HEK293 (cell line): ENCODE measurements at regions not wholly inside any gene's neighbourhood (a gene's known extent, or its start where the extent isn't known, plus 50 kb on each side); places are given as distances from the start of the nearest gene placed in this dataset.

Experiments
- CTCF ChIA-PET: fragments of 350-600 bp; formaldehyde crosslinking; extraction: SDS; loops from one replicate; lab custom pipeline; 2021; ENCODE audit warnings: antibody characterized with exemption; lab: Yijun Ruan, JAX
- POLR2A ChIA-PET: fragments of 300-600 bp; formaldehyde crosslinking; extraction: SDS; loops from one replicate; lab custom pipeline; 2020; ENCODE audit warnings: antibody characterized with exemption, inconsistent platforms; lab: Yijun Ruan, JAX
- H3K27ac ChIP-seq: fragments of 200-500 bp; sonication (Bioruptor generic); 2 replicates; pipeline ENCODE4 v1.5.1; 2014; ENCODE audit warnings: low read depth, low read length, control low read depth, inconsistent platforms; ENCODE audit errors: extremely low read depth
- H3K36me3 ChIP-seq, 2 experiments: fragments of 200-500 bp in 1 of 2; sonication (Bioruptor generic) in 1 of 2; 1 replicate in 1 of 2; 2 replicates in 1 of 2; pipeline ENCODE4 v1.5.1; 2014 to 2017; ENCODE audit warnings: inconsistent platforms in 2 of 2, low read length in 2 of 2; ENCODE audit not compliant: control insufficient read depth in 2 of 2, insufficient read depth in 1 of 2
- H3K4me1 ChIP-seq: fragments of 200-500 bp; sonication (Bioruptor generic); 2 replicates; pipeline ENCODE4 v1.5.1; 2014; ENCODE audit warnings: mild to moderate bottlenecking, low read length, inconsistent platforms; ENCODE audit not compliant: control insufficient read depth, insufficient read depth
- H3K4me3 ChIP-seq: 2 replicates; pipeline ENCODE4 v1.5.1; 2011; ENCODE audit warnings: low read depth, mild to moderate bottlenecking, control low read depth, low read length, moderate library complexity
- H3K9me3 ChIP-seq: fragments of 200-500 bp; sonication (Bioruptor generic); 2 replicates; pipeline ENCODE4 v1.5.1; 2014; ENCODE audit warnings: low read depth, low read length, inconsistent platforms; ENCODE audit not compliant: control insufficient read depth, insufficient read depth
- CTCF ChIP-seq: fragments of 450-650 bp; formaldehyde crosslinking; IDR thresholded peaks from 2 replicates; pipeline ENCODE4 v1.5.1; 2016; ENCODE audit warnings: missing biosample characterization, missing genetic modification characterization
- EGR2 ChIP-seq: fragments of 450-650 bp; formaldehyde crosslinking; IDR thresholded peaks from 2 replicates; pipeline ENCODE4 v1.5.1; 2016; ENCODE audit warnings: low read depth, missing biosample characterization, missing genetic modification characterization
- IKZF3 ChIP-seq: fragments of 450-650 bp; IDR thresholded peaks from 2 replicates; pipeline ENCODE4 v1.5.0; 2018; ENCODE audit warnings: missing biosample characterization, mild to moderate bottlenecking, missing genetic modification characterization, moderate library complexity
- MYNN ChIP-seq: fragments of 450-650 bp; formaldehyde crosslinking; IDR thresholded peaks from 2 replicates; pipeline ENCODE4 v1.5.1; 2016; ENCODE audit warnings: missing biosample characterization, missing genetic modification characterization, borderline replicate concordance
- SETDB1 ChIP-seq: IDR thresholded peaks from one replicate; pipeline ENCODE4 v1.6.1; 2017; ENCODE audit warnings: mild to moderate bottlenecking, low read length, moderate library complexity, mixed read lengths; ENCODE audit not compliant: insufficient read length
- SP3 ChIP-seq: fragments of 450-650 bp; formaldehyde crosslinking; IDR thresholded peaks from 2 replicates; pipeline ENCODE4 v1.5.1; 2016; ENCODE audit warnings: missing biosample characterization, missing genetic modification characterization
- ZBTB6 ChIP-seq: fragments of 450-650 bp; formaldehyde crosslinking; IDR thresholded peaks from 2 replicates; pipeline ENCODE4 v1.5.1; 2017; ENCODE audit warnings: missing biosample characterization, missing genetic modification characterization
- ZFP69B ChIP-seq: fragments of 450-650 bp; formaldehyde crosslinking; IDR thresholded peaks from 2 replicates; pipeline ENCODE4 v1.5.1; 2016; ENCODE audit warnings: missing biosample characterization, missing genetic modification characterization
- ZNF146 ChIP-seq: fragments of 450-650 bp; formaldehyde crosslinking; IDR thresholded peaks from 2 replicates; pipeline ENCODE4 v1.5.1; 2016; ENCODE audit warnings: missing biosample characterization, missing genetic modification characterization
- ZNF221 ChIP-seq: fragments of 450-650 bp; formaldehyde crosslinking; IDR thresholded peaks from 2 replicates; pipeline ENCODE4 v1.5.1; 2017; ENCODE audit warnings: missing biosample characterization, missing genetic modification characterization, borderline replicate concordance
- ZNF24 ChIP-seq: fragments of 450-650 bp; formaldehyde crosslinking; IDR thresholded peaks from 2 replicates; pipeline ENCODE4 v1.5.1; 2016; ENCODE audit warnings: missing biosample characterization, missing genetic modification characterization
- ZNF26 ChIP-seq: fragments of 450-650 bp; formaldehyde crosslinking; IDR thresholded peaks from 2 replicates; pipeline ENCODE4 v1.5.1; 2016; ENCODE audit warnings: missing biosample characterization, missing genetic modification characterization
- ZNF341 ChIP-seq: fragments of 450-650 bp; formaldehyde crosslinking; IDR thresholded peaks from 2 replicates; pipeline ENCODE4; 2016; ENCODE audit warnings: low read depth, missing biosample characterization, missing genetic modification characterization
- ZNF366 ChIP-seq: fragments of 450-650 bp; formaldehyde crosslinking; conservative IDR thresholded peaks from 2 replicates; pipeline ENCODE4 v1.5.1; 2016; ENCODE audit warnings: missing biosample characterization, missing genetic modification characterization
- ZNF37A ChIP-seq: fragments of 450-650 bp; IDR thresholded peaks from 2 replicates; pipeline ENCODE4 v1.5.1; 2018; ENCODE audit warnings: missing biosample characterization, missing genetic modification characterization
- ZNF394 ChIP-seq: fragments of 450-650 bp; formaldehyde crosslinking; IDR thresholded peaks from 2 replicates; pipeline ENCODE4 v1.5.1; 2016; ENCODE audit warnings: missing biosample characterization, missing genetic modification characterization, mild to moderate bottlenecking, moderate library complexity, borderline replicate concordance
- ZNF501 ChIP-seq: fragments of 450-650 bp; formaldehyde crosslinking; IDR thresholded peaks from 2 replicates; pipeline ENCODE4 v1.5.1; 2016; ENCODE audit warnings: missing biosample characterization, missing genetic modification characterization
- ZNF514 ChIP-seq: fragments of 450-650 bp; formaldehyde crosslinking; IDR thresholded peaks from 2 replicates; pipeline ENCODE4 v1.5.1; 2016; ENCODE audit warnings: missing biosample characterization, missing genetic modification characterization
- ZNF549 ChIP-seq: fragments of 450-650 bp; IDR thresholded peaks from 2 replicates; pipeline ENCODE4 v1.5.1; 2018; ENCODE audit warnings: missing biosample characterization, missing genetic modification characterization, mild to moderate bottlenecking, inconsistent platforms, moderate library complexity
- ZNF561 ChIP-seq: fragments of 450-650 bp; IDR thresholded peaks from 2 replicates; pipeline ENCODE4 v1.5.1; 2018; ENCODE audit warnings: missing biosample characterization, missing genetic modification characterization, borderline replicate concordance
- ZNF639 ChIP-seq: fragments of 450-650 bp; formaldehyde crosslinking; IDR thresholded peaks from 2 replicates; pipeline ENCODE4 v1.5.1; 2016; ENCODE audit warnings: missing biosample characterization, missing genetic modification characterization
- ZSCAN16 ChIP-seq: fragments of 450-650 bp; formaldehyde crosslinking; IDR thresholded peaks from 2 replicates; pipeline ENCODE4 v1.5.1; 2016; ENCODE audit warnings: missing biosample characterization, missing genetic modification characterization
- TF ChIP-seq, protein P1 (sequence below): fragments of 450-650 bp; formaldehyde crosslinking; IDR thresholded peaks from 2 replicates; pipeline ENCODE4 v1.5.1; 2017; ENCODE audit warnings: missing biosample characterization, missing genetic modification characterization

- TF ChIP-seq SP3 (tag by site-specific recombination) = no peak
- no peak for TF ChIP-seq IKZF3 (tag by site-specific recombination)
- TF ChIP-seq ZNF146 (tag by site-specific recombination) = no peak
- TF ChIP-seq, protein P1, sequence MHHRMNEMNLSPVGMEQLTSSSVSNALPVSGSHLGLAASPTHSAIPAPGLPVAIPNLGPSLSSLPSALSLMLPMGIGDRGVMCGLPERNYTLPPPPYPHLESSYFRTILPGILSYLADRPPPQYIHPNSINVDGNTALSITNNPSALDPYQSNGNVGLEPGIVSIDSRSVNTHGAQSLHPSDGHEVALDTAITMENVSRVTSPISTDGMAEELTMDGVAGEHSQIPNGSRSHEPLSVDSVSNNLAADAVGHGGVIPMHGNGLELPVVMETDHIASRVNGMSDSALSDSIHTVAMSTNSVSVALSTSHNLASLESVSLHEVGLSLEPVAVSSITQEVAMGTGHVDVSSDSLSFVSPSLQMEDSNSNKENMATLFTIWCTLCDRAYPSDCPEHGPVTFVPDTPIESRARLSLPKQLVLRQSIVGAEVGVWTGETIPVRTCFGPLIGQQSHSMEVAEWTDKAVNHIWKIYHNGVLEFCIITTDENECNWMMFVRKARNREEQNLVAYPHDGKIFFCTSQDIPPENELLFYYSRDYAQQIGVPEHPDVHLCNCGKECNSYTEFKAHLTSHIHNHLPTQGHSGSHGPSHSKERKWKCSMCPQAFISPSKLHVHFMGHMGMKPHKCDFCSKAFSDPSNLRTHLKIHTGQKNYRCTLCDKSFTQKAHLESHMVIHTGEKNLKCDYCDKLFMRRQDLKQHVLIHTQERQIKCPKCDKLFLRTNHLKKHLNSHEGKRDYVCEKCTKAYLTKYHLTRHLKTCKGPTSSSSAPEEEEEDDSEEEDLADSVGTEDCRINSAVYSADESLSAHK (tag by site-specific recombination) = no peak
These were observed 318.3 kb downstream of the TAFA4 start (continued) for GRCh38 chr3:68614087-68614486.

- TF ChIP-seq ZNF639 (tag by site-specific recombination) (no peak), ZSCAN16 (no peak), ZNF366 (tag by site-specific recombination) (no peak), EGR2 (tag by site-specific recombination) (no peak), SETDB1 (no peak), ZNF221 (tag by site-specific recombination) (no peak), MYNN (tag by site-specific recombination) (no peak), ZNF394 (tag by site-specific recombination) (no peak), CTCF (tag by site-specific recombination) (no peak), ZNF24 (tag by site-specific recombination) (no peak), ZFP69B (tag by site-specific recombination) (no peak), ZNF37A (tag by site-specific recombination) (no peak), ZNF514 (tag by site-specific recombination) (no peak), ZNF501 (tag by site-specific recombination) (no peak), ZBTB6 (tag by site-specific recombination) (no peak)
- Histone ChIP-seq H3K4me1 (no peaks in the 10 kb centered on the region), H3K4me3 (no peak overlapping the region), H3K9me3 (no peaks in the 10 kb centered on the region), H3K27ac (no peak overlapping the region), H3K36me3 (no peaks in the 10 kb centered on the region)
- CTCF ChIA-PET = no interaction called here
- POLR2A ChIA-PET = no interaction called here
These were observed 361.0 kb downstream of the TAFA4 start for GRCh38 chr3:68571321-68571720.

DNA sequence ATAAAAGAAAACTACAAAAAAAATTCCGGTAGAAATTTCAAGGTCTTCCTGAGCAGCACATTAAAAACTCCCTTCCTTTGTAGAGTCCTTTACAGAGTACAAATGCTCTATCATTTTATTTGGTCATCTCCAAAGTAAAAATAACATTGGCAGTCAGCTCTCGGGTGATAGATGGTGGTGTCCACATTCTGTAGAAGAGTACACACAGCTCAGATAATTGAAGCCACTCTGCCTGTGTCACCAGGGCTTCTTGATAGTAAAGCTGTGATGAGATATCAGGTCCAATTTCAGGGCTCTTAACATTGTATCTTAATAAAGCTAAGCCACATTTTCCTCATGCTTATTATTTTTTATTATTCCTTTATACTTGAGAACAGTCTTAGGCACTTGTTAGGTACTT lies 371.6 kb downstream of the TAFA4 start:
- POLR2A ChIA-PET = no interaction called here
- H3K4me3 ChIP-seq = no peak overlapping the region
- no peak for TF ChIP-seq ZNF549 (tag by site-specific recombination)
- no peak for TF ChIP-seq ZNF561 (tag by site-specific recombination)
- no peak for TF ChIP-seq ZNF26
- TF ChIP-seq ZNF341 (tag by site-specific recombination) = no peak
- CTCF ChIA-PET = interaction anchor here (0.7 kb wide), 1 partner anchor 14 kb away, joined by 5 read pairs; no protein-coding TSS in a partner anchor
- H3K36me3 ChIP-seq = no peaks in the 10 kb centered on the region
- H3K4me1 ChIP-seq = no peaks in the 10 kb centered on the region
- no peaks in the 10 kb centered on the region for H3K9me3 ChIP-seq
- no peak overlapping the region for H3K27ac ChIP-seq
